HG03354 (cell line): ENCODE measurements at regions not wholly inside any gene's neighbourhood (a gene's known extent, or its start where the extent isn't known, plus 50 kb on each side); places are given as distances from the start of the nearest gene placed in this dataset.
A peak's percentile ranks its signal among the peaks of the same experiment; 100 is the strongest.
"Not testable (repeated sequence)": the region's sequence is repeated elsewhere in the genome, so short reads cannot be mapped to it uniquely, and the experiment has no call there.

Source experiments
- ATAC-seq: cut with Tn5 transposase; IDR thresholded peaks from one replicate; pipeline ENCODE4 v1.9.1; 2021; ENCODE audit warnings: mild to moderate bottlenecking; ENCODE audit not compliant: unreplicated experiment, poor library complexity, severe bottlenecking

GRCh38 chr5:125054146-125054545, 307.7 kb upstream of the ZNF608 start:
- ATAC-seq = no peak

DNA sequence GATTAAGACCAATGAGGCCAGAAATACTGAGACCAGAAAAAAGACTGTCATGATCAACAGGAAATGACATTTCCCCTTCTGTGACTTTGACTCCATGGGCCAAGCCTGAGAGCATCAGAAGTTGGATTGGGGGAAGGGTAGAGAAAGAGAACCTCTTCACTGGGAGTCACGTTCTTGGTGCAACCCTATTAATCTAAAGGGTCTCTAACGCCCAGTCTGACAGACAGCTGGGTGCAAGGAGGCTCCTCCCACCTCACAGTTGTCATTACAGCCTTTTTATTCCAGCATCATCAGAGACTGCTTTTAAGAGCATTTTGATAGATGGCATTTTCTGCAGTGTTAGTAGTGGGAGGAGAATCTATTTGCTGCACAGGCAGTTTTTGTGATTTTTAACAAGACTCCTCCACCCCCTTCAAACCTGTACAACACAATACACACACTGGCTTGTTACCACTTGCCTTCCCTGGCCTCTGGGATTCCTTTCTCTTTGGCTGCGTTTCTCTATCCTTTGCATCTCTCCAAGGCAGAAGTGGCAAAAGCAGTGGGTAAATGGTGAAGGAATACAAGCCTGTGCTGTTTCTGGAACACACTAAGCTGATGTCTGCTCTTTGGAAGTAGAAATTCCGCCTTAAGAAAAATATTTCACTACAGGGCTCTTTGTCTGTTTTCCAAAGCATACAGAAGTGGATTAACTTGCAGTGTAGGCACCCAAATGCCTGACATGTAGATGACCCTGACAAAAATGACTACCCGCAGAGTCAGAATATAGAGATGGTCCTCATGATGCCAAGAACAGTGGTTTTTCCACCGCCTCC, 310.4 kb upstream of the ZNF608 start:
- ATAC-seq = no peak

DNA sequence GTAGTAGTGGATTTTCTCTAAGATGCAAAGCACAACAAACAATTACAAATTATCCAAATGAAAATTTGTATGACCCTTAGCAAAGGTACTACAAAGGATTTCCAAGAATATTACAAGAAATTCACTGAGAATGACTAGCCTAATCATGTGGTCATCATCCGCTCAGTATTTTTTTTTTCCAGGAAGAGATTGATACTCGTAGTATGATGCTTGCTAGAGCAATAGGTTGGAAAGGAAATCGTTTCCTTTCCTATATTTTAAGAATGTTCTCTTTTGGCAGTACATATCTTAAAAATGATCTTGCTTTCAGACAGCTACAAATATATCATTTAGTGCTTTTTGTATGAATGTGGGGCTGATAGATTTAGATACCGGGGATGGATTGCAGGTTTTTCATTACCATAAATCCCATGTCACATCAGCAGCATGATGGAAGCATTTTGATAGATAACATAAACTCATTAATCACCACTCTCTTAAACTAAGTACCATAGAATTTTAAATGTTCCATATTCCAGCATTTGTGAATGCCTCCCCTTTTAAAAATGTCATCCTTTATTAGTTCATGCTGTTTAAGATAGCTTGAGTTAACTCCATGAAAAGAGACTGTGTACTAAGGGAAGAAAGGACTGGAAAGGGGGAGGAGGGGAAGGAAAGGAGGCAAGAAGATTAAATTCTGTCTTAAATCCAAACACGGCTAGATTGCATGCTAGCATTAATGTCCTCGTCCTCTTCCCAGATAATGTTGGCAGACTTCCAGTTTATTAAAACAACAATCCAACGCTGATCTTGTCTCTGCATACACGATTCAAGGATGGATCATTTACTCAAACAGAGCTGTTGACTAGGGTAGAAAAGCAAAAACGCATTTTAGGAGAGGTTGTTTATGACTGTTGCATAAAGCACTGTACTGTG, 311.7 kb upstream of the ZNF608 start:
- ATAC-seq = no peak

DNA sequence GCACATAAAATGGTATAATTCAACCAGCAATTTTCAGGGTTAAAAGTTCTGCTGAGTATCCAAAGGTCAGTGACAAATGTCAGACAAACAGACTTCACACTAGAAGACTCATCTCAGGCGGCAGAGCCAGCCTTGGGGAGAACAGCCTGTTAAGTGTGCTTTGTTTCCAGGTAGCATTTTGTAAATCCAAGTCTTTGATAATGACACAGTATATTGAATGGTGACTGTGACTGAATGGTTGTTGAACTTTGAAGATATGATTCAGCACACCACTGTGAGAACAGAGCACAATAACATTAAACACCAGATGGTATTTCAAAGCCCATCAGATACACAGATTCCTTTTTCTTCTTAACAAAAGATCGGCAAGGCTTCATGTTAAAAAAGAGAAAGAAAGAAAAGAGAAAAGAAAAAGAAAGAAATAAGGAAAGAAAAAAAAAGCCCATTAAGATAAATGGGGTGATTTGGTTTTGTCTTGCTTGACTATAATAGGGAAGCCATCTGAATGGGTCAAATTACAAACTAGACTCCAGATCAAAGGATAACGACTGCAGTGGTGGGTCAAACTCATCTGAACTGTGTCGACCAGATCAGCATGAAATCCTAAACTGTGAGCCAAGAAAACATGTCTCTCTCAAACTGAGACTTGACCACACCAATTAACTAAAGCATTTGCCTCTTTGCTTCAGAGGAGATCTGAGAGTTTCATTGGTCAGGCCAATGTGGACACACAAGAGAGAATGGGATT, 313.0 kb upstream of the ZNF608 start:
- no peak for ATAC-seq

DNA sequence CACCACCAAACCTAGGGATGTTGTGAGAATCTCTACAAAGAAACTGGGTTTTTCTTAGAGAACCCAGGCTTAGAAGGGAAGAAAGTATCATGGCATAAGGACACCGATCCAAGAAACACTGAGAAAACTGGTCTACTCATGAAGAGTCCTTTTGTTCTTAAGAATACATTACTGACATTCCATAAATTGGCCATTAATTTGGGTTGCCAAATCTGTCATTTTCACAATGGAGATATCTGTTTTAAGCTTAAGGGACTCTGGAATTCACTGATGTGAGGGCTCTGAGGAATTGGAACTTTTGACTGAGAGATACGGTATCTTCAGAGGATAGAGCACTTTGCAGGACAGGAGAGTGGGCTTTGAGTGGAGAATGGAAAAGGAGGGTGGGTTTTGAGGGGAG, 315.3 kb upstream of the ZNF608 start:
- ATAC-seq = no peak

DNA sequence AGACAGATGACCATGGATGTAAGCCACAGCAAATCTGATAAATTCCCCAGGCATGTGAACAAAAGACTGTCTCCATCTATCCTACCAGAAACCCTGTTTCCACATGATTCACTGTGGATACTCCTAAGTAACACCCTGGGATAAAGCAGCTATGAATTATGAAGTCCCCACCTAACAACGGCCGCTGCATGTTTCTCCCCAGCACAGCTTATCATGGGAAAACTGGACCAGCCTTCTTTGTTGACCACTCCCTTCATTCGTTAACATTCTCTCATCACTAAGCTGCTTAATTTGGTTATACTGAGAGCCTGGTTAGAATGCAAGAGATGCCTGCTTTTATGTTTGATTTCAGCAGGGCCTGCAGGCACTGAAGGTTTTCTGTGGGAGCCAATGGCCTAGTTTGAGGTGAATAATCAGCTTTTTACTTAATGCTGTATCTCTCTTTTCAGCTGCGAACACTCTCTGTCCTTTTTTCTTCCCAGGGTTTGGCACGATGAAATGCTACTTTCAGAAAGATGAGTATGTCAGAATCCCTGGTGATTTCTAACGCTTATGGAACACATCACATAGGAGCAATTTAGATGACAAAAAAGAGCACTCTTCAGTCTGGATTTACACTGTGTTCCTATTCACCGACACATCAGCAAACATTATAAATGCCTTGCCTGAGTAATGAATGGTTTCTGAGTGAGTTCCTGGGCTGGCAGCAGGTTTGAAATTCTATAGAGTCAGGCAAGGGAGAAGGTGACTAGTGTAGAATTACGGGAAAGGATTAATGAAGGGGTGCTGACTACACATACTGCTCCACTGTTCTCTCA, 318.4 kb upstream of the ZNF608 start:
- ATAC-seq = no peak

DNA sequence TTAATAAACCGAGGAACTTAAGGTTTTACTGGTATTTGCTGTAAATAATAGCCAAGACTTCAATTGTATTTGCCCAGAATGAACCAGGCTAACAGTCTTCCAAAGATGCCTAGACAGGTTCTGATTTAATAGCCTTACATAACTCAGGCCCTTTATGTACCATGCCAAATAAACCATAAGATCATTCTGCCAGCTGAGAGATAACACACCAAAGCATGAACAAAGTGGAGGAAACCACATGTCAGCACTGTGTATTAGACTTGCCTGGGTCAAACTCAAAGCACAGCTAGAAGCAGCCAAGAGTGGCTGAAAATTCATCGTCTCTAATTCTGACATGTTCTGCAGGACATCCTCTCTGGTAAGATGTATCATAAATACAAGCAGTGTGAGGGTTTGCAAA, 319.3 kb upstream of the ZNF608 start:
- ATAC-seq = no peak

DNA sequence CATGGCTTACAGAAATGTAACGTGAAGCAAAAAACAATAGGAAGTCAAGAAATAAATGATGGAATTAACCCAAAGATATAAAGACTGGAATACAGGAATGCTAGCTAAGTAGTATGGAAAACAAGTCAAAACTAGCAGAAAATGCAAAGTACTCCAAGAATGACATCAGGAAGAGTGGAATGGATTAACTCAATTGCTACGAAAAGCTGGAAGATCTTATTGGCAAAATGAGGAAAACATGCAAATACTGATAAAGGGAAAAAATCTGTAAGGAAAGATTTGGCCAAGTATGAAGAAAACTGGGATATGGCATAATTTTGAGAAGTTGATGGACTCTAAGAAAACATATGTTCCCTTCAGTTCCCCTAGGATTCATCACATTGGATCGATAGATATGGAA, 324.5 kb upstream of the ZNF608 start:
- ATAC-seq = no peak

GRCh38 chr5:125073090-125073489, 326.7 kb upstream of the ZNF608 start:
- no peak for ATAC-seq

- ATAC-seq = no peak
Observed at GRCh38 chr5:125075567-125075966, 329.1 kb upstream of the ZNF608 start.

GRCh38 chr5:125079028-125079427, 332.6 kb upstream of the ZNF608 start:
- ATAC-seq = not testable (repeated sequence)

DNA sequence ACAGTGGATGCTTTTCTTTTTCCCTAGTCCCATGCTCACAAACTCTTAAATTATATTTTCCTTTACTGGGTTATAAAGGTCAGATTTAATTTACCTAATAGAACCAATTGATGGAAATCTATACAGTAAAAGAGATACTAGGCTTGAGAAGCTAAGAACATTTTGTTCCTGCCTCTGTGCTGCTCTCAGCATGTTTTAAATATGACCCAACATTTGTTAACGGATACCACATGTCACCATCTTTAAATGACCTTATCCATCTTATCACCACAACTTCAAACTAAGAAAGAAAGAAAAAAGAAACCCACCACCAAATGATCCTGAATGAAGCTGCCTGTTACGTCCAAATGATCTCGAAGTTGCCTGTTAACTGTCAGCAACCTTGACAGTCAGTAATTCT, 334.7 kb upstream of the ZNF608 start:
- ATAC-seq = no peak

DNA sequence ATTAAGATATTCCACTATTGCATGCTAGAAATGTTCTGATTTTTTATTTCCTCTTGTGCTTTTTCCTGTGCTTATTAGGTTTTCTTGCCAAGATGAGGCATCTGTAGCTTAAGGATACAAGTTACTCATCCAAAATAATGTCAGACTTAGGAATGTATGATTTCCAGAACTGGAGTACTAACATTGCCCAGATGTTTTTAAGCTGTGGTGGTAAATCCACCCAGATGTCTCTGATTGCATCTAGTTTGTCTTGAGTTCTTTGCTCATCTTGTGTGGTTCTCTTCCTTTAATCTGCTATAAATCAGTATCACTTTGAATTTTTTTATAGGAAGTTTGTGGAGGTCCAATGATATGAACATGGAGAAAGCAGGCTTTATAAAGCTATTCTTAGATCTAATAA, 337.5 kb upstream of the ZNF608 start:
- ATAC-seq = no peak

- ATAC-seq = peak; percentile 56
Observed at GRCh38 chr5:125085797-125086505, 339.5 kb upstream of the ZNF608 start.

- ATAC-seq = no peak
Observed at GRCh38 chr5:125088522-125089105, 342.2 kb upstream of the ZNF608 start.

GRCh38 chr5:125092138-125092537, 345.7 kb upstream of the ZNF608 start:
- ATAC-seq = not testable (repeated sequence)

DNA sequence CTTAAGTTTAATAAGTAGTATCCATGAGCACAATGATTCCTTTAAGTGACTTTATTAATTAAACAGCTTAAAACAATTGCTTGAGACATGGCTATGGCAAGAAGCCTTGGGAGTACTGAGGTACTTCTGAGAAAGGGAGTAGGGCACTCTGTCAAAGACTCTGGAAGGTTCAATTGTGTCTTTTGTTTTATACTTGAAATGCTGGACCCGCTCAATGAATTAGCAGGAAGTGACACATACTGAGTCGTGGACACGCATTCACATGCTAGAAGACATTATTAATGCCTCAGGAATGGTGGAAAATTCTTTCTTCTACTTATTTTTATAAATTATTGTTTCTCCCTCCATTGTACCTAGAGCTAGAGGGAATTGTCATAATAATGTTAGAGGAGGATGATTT, 347.3 kb upstream of the ZNF608 start:
- ATAC-seq = no peak

DNA sequence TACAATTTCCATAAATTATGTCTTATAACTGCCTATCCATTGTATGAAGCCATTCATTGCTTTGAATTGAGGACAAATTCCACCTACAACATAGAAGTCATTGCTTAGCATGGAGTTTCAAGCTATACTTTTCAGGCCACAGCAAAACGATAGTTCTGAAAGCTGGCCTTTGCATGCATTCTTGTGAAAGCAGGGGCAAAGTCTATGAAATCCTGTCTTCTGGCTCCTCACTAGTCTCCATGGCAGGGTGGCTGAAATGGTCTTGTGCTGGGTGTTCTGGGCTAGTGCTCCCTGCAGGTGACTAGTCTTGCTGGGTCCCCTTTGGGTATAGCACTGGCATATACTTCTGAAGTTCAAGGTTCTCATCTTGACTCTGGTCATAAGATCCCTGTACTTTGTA, 353.9 kb upstream of the ZNF608 start:
- ATAC-seq = no peak
